ENCODE measurements at regions not wholly inside any gene's neighbourhood (a gene's known extent, or its start where the extent isn't known, plus 50 kb on each side); places are given as distances from the start of the nearest gene placed in this dataset.

DNA sequence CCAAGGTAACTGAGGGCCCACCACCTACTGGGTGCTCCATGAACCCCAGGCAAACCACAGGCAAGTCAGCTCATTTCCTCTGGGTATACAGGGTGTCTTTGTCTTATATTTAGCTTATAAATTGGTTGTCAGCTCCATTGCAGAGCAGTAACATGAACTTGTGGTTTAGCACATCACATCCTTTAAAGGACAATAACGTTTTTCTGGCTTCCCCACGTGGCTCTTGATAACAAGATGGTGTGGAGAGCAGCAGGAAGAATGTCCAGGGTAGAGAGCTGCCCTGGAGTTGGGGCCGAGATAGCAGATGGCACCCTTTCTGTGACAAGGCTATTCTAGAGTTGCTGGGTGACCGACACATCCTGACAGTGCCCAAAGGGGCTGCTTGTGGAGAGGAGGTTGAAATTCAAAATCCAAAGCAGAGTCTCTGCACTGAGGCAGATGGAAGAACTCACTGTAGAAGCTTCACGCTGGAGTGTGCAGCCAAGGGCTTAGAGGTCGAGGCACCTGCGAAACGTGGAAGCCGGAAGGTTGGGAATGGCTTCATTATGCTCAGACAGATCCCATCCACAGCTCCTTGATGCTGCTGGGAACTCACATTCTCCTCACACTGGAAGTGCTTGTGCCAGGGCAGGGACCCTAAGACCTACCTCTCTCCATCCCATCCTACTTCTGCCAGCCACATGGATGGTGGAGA lies 133.0 kb upstream of the FRY start:
- DNase-seq, result no peak

DNA sequence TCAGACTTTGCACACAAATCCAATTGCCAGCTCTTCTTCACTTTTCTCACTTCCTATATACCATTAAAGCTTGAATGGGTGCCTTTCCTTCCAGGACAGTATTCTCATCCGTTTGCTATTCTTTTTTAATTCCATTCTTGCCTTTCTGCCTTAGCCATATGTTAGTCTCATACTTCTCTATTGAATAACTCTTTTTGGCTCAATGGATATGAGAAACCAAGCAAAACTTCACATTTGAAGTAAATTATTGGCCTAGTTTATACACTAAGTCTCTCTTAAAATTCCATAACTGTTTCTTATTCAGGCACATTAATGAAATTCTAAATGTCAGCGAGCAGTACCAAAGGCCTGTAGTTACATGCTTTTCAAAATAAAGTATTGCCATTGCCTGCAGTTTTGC lies 129.6 kb upstream of the FRY start:
- peak; percentile 16 for DNase-seq

DNA sequence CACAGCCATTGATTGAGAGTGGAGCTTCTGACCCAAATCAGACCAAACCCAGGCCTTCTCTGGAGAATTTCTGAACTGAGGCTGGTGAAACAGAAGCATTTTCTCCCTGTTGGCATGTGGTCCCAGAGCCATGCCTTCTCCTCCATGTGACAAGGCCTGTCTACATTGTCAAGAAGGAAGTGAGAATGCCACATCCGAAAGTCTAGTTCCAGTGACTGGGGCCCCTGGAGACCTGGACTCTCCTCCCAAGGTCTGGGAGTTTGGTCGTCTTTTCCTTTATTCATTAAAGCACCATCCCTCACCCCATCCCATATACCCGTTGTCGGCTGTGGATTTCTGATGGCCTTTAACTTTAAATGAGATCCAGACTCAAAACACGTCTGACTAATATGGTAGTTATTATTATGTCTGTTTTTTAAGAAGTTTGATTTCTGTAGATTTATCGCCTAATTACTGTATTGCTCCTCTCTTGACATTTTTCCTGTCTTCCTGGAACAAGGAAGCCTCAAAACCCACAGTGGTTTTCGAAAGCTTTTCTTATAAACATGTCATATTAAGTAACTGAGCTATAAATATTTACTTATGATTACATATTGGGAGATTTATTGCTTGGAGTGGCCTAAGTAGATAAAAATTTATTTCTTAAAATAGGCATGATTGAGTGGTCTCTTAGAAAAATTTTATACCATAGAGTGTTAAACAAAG lies 128.3 kb upstream of the FRY start:
- peak; percentile 9 for DNase-seq

DNA sequence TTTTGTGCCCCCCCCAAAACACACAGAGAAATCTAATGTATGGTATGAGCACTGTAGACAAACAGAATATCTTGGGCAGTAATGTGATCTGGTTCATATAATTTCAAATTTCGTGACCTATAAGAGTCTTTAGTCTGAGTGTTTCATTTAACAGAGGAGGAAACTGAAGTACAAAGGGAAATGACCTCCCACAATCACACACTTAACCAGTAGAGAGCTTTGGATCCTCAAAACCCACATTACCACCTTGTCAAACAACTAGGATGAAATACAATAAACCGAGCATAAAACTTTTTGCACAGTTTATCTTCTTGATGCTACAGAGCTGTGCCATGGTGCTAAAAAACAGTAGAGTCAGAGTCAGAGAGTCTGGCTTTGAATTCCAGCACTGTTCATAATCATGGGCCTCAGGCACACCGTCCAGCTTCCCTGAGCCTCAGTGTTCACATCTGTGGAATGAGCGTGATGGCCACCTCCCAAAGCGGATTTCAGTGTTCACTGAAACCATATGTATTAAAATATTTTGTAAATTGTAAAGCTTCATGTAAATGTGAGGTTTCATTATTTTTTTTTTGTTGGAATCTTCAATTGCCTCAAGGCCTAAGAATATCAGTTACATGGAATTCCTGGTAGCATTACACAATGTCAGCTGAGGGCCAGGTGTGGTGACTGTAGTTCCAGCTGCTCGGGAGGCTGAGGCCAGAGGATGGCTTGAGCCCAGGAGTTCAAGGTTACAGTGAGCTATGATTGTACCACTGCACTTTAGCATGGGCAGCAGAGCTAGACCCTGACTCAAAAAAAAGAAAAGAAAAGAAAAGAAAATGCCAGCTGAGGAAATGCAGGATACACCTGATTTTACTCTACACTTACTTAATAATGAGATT lies 126.4 kb upstream of the FRY start:
- DNase-seq, result no peak

DNA sequence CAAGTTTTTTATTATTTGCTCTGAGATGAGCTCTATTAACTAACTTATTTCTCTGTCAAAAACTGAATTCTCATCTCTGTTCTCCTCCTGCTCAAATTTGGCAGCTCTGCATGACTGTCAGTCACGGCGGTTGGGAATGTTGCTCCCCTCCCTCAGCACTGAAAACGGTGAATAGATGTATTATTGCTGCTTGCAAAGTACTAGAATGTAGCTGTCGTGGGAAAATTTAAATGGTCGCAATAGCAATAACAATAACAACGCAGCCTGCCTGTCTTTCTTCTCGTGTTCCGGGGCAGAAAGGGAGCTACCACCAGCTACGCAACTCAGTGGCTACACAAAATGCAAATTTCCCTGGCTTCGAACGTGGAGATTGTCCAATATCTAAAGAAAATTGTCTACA lies 125.6 kb upstream of the FRY start:
- DNase-seq, result no peak

DNA sequence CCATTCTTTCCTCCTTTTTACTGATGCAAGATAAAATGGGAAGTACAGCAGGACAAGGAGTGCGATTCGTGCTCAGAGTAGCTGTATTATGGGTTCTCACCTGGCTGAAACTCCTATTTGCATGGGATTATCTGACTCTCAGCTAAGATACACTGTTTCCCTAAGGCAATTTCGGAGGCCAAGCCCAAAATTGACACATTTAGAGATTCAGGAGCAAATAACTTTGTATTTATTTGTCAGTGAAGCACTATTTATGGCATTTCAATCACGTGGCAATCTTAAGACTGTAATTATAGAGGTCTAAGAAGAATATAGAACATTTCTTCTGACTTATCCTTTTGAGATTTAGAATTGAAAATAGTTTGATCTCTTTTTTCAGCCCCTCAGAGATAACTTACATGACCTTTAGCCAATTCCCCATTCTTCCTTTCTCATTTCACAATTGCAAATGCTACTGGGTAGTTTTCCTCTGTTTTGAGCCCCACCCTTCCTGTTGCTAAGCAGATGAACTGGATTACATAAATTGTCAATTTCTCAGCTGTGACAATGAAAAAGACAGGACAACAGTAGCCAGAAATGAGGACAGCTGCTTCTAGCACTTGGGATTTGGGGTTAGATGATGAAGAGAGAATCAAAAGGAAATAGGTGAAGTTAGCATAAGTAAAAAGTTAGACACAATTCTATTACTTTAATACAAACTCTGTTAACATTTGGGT lies 122.7 kb upstream of the FRY start:
- no peak for DNase-seq

DNA sequence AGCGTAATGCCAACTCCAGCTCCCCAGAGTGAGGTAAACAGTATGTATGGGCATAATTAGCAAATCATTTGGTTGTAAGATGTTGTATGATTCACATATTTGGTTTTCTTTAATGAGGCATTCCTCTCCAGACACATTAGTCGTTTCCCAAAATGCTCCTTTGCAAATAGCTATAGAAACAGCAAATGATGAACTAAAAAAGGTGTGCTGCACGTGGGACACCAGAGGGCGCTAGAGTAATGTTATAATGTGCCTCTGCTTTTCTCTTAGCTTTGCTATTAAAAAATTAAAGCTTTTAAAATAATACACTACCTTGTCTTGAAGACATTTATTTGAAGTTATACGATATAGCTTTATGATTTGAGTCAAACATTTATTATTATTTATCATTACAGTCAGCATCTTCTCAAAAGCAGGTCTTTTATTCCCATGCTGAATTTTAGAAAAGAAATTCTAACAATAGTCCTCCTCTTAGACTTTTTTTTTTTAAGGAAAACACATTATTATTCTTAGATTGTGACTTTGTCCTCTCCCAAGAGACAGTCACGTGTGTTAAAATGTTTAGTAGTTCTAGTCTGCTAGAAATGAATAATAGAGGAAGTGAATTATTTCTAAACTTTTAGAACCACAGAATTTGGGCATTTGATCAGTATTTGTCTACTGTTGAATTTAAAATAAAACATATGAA lies 121.6 kb upstream of the FRY start:
- peak; percentile 63 for DNase-seq

DNA sequence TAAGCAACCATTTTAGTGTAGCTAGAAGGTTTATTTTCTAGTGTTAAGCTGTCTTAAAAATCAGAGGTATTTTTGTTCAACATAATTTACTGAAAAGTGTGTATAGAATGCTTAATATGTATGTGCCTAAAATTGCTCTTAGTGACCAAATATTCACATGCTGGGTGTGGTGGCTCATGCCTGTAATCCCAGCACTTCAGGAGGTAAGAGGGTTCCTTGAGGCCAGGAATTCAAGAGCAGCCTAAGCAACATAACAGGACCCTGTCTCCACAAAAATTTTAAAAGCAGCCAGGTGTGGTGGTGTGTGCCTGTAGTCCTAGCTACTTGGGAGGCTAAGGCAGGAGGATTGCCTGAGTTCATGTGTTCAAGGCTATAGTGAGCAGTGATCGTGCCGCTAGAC lies 120.9 kb upstream of the FRY start:
- no peak for DNase-seq

DNA sequence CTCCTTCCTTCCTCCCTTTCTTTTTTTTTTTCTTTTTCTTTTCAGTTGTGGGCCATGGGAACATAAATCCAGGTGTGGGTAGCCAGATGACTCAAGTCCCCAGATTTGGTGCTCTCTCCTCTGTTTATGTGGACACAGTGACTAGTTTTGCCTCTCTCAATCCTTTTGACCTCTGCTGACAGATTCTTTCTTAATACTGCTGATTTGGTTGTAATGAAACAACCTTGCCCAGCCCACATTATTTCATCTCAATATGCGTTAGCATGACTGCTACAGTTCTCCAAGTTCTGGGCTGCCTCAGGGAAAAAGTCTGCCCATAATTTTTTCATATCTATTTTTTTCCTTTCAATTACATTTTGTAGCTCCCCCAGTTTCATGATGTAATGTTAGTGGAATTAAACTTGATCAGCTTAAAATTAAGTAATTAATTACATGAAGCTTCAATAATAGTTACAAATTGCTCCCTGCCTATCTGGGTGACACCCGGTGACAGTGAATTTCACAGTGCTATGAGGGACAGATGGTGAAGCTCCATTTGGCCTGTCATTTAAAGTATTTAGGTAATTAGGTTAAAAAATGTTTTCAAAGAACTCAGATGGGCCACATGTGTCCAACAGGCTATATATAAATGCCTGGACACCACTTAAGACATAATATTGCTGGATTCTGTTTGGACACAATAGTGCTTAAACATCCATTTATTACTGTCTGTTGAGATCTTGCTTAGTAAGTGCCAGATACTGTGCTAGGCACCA lies 118.8 kb upstream of the FRY start:
- no peak for DNase-seq

DNA sequence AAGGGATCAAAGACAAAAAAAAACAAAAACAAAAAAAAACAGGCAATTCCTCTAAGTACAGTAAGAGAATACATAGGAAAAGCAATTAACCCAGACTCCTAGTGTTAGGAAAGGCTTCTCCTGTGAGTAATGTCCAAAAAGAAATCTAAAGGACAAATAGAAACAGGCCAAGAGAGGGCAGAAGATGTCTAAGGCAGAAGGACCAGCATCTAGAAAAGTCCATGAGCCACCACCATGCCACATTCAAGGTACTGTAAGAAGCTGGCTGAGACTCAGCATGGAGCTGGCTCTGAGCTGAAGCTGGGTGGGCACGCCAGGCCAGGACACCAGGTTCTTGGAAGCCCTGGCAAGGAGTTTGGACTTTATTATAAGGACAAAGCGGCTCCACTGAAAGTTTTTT lies 118.1 kb upstream of the FRY start:
- DNase-seq, result no peak

DNA sequence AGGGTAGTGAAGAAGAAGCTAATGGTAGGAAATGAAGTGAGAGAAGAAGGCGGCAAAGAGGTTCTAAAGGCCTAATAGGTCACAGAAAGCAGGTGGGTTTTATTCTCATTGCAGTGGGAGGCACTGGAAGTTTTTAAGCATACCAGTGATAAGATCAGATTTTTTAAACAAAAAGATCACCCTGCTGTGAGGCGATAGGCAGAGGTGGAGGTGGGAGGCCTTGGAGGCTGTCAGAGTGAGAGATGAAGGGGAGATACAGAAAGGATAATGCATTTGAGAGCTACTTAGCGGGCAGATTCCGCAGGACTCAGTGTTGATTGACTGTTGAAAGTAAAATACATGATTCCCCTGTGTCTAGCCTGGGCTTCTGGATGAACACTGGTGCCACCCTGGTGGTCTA lies 116.7 kb upstream of the FRY start:
- DNase-seq, result no peak

DNA sequence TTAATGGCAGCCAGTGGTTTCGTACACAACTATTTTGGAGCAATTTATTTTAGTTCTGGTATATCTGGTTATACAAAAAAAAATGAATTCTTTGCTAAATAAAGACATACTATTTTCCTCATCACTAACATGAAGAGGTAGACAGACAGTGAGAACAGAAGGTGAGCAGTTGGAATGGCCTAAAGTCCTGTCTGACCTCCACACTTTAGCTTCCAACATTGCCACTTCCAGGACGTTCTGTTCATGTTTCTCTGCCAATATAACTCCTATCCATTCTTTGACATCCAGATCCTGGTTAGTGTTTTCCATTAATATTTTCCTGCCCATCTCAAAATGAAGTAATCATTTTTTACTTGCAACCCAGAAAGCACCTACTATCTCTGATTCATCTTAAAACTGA lies 112.9 kb upstream of the FRY start:
- no peak for DNase-seq

DNA sequence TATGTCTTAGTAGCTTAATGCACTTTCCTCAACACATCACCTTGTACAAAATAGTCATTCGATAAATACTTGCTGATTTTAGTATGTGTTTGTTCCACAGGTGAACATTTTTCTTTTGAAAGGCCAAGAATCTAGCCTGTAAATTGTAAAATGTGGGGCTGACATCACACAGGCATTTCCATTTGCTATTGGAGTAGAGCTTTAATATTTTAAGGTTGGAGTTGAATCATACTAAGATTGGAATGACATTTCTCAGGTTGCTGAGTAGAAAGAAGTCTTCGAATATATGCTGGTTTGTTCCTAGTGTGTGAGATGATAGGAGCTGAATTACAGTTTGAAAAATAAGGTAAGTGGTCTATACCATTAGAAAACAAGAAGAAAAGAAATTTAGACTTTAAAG lies 112.3 kb upstream of the FRY start:
- DNase-seq, result no peak

DNA sequence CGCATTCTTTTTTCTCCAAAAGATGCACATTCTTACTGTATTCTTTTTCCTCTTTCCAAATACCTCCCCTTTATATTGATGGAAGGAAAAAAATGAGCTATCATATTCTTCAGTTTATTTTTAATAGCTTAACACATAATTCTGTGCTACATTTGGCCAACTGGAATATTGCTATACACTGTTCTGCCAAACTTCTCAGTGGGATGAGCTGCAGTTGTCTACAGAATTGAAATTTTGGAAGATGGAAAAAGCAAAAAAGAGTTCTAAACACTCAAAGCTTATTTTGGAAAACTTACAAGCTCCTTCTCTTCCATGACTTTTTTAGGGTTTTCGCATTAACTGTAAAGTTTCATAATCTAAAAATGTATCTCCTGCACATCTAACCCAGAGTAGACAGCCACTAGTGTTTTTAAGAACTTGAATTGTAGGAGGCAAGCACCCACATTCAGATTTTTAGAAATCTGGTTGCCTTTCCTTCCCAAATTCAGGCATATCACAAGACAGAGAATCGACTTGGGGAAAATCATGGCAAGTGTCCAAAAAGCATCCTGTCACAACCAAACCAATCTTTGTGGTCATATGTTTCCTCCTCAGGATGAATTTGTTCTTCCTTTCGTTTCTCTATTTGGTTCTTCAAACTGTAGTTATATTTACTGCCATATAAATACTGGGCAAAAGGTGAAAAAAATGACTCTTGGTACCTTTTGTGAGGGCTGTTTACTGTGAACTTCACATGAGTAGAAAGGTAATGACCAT lies 111.4 kb upstream of the FRY start:
- DNase-seq, result no peak

DNA sequence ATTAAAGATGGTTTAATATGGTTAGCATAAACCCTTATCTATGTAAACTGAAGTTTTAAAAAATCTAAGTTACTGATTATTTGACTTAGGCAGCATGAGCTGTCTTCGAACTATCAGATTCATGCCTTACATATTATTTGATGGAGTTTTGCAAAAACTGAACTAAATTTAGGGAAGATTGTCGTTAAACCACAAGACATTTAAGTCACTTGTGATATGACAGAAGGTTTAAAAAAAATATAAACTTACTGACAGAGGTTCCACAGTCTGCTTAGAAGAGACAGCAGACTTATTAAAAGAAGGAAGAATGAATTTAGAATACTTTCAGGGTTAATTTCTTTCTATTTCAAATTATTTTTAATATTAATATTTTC lies 110.9 kb upstream of the FRY start:
- DNase-seq, result no peak

DNA sequence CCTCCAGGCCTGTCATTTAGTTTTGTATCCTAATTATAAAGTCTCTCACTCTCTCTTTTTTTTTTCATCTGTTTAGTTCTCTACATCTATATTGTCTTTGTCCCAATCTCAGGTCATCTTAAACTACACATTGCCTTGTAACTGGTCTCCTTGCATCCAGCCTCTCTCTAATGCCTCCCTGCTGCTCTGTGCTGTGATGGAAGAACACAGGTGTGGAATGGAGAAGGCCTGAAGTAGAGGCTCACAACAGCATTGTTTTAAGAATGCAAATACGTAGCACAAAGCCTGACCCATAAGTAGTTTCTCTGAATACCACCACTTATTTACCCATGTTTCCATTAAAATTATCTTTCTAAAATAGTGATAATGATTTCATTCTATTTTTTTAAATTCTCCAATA lies 108.8 kb upstream of the FRY start:
- no peak for DNase-seq

DNA sequence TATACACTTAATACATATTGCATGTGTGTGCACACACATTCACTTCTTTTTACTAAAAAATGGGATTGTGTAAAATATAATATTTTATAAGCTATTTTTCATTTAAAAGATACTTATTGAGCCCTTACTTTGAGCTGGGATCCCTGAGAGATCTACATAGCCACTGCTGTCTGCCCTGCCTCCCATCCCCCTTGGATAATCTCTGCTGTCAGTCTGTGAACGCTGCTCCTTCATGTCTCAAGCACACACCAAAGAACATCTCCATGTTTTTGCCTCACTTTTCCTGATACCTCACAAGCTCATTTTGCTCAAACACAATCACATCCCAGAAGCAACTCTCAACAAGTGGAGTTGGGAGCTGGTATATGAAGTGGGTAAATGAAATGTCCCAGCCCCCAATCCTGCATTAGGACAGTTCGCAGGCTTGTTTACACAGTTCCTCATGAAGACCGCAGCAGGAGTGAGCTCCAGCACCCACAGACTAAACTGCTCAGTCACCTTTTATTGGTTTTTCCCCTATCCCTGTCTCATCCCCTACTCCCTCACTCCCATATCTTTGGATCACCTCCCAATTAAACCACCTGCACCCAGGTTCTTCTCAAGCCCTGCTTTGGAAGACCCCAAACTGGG lies 108.3 kb upstream of the FRY start:
- DNase-seq, result no peak

DNA sequence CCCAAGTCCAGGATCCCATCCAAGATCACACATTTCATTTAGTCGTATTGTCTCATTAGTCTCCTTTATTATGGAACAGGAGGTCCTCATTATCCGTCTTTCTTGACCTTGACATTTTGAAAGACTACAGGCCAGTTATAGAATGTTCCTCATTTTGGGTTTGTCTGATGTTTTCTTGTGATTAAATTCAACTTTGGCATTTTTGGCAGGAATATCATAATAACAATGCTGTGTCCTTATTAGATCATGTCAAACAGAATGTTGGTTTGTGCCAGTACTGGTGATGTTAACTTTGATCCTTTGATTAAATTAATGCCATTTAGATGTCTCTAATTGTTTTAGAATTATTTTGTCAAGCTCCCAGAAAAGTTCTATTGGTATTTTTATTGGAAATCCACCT lies 106.5 kb upstream of the FRY start:
- no peak for DNase-seq

DNA sequence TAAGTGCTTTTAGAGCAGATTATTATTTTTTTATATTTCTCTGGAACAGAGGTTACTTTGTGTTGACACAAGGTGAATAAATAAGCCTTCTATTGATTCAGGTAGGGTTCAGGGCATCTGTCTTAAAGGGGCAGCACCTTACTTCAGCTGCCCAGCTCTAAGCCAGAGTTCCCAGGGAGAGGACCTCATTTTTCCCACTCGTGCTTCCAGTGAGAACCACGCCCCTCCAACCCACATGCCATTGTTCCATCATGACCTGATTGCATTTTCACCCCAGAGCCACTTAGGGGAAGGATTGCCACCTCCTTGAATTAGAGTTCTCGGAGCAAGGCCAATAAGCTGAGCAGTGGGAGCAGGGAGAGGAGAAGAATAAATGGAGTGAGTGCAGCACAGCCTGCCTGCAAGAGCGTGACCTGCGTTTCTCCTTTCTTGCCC lies 104.3 kb upstream of the FRY start:
- DNase-seq, result no peak

DNA sequence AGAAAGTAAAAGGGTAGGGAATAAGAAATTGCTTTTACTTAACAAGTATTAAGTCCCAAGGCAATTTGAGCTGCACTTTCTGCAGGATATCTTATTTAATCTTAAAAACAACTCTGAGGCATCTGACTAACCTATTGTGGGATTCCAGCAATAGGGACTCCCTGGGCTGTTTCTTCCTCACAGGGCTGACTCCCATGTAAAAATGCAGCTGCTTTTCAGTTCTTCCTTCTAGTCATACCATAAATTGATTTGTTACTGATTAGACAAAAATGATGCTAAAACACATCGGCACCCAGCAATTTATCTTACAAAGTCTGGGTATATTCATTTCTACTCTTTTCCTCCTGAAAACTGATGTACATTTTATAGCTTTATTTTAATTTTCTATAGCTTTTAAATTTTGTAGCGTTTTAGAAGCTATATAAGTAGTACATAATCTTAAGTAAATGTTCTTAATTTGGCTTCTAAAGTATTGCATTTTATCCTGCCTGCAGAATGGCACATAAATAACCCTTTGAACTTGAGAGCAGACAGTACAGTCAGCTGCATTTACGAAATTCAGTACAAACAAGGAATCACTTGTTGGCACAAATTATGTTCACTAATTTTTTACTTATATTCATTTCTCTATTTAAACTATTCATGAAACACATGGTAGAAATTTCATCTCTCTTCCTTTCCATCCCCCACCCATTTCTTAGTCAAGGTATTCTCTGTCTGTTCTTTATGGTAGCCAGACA lies 102.4 kb upstream of the FRY start:
- no peak for DNase-seq
